ENCODE measurements at regions not wholly inside any gene's neighbourhood (a gene's known extent, or its start where the extent isn't known, plus 50 kb on each side); places are given as distances from the start of the nearest gene placed in this dataset.

DNA sequence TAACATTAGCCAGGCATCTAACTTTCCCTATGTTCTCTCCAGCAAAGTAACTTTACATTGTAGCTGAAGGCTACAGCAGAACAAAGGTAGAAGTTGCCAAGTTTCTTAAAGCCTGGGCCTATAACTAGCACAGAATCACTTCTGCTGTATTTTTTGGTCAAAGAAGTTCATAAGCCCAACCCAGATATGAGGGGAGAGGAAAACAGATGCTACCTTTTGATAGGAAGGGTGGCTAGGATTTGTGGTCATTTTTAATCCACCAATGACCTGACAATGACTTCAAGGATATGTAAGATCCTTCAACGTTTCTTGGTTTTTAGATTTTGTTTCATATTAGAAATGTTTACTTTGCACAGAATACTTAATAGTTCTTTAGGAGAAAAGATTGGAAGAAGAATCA is 64.2 kb upstream of the RANBP3L start:
- intact Hi-C loops (cut with micrococcal nuclease; ENCODE audit: unreplicated experiment): no loop called here
- CTCF ChIA-PET: no interaction called here
- Mint-ChIP-seq H3K27me3 (ENCODE audit: unreplicated experiment) (peaks cover 22% of the 10 kb centered on the region), H3K27ac (ENCODE audit: unreplicated experiment) (no peak overlapping the region), H3K4me1 (ENCODE audit: low read depth, unreplicated experiment) (no peaks in the 10 kb centered on the region), H3K36me3 (ENCODE audit: insufficient read depth, unreplicated experiment) (no peaks in the 10 kb centered on the region), H3K4me3 (ENCODE audit: low read depth, unreplicated experiment) (no peak overlapping the region), H3K9me3 (ENCODE audit: low read depth, unreplicated experiment) (no peaks in the 10 kb centered on the region)
- BruUV-seq (replicated peaks): no TSS peak
- TF ChIP-seq, protein P1, sequence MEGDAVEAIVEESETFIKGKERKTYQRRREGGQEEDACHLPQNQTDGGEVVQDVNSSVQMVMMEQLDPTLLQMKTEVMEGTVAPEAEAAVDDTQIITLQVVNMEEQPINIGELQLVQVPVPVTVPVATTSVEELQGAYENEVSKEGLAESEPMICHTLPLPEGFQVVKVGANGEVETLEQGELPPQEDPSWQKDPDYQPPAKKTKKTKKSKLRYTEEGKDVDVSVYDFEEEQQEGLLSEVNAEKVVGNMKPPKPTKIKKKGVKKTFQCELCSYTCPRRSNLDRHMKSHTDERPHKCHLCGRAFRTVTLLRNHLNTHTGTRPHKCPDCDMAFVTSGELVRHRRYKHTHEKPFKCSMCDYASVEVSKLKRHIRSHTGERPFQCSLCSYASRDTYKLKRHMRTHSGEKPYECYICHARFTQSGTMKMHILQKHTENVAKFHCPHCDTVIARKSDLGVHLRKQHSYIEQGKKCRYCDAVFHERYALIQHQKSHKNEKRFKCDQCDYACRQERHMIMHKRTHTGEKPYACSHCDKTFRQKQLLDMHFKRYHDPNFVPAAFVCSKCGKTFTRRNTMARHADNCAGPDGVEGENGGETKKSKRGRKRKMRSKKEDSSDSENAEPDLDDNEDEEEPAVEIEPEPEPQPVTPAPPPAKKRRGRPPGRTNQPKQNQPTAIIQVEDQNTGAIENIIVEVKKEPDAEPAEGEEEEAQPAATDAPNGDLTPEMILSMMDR (IDR thresholded peaks at IDR 0.05; ENCODE audit: unreplicated experiment): no peak
- DNase-seq: no peak

DNA sequence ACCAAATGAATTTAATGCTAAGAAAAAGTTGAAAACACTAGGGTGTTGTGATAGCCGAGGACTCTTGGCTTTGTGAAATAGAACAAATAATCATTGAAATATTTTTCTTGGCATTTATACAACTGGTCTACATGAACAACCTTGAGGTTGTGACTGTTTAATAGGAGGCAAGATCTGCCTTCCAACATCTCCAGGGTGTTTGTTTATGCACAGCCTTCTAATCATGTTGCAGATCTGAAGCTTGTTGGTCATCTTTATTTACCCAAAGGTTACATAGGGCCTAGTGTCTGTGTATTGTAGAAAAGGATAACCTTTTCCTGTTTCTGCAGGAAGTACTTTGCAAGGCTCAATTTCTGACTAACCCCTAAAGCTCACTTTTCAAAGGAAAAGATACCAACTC is 65.2 kb upstream of the RANBP3L start:
- CTCF ChIA-PET: no interaction called here
- Mint-ChIP-seq H3K4me1 (ENCODE audit: low read depth, unreplicated experiment) (no peaks in the 10 kb centered on the region), H3K36me3 (ENCODE audit: insufficient read depth, unreplicated experiment) (no peaks in the 10 kb centered on the region), H3K27ac (ENCODE audit: unreplicated experiment) (no peak overlapping the region), H3K4me3 (ENCODE audit: low read depth, unreplicated experiment) (no peak overlapping the region), H3K9me3 (ENCODE audit: low read depth, unreplicated experiment) (no peaks in the 10 kb centered on the region), H3K27me3 (ENCODE audit: unreplicated experiment) (peaks cover 22% of the 10 kb centered on the region)
- DNase-seq: no peak
- no TSS peak for BruUV-seq (replicated peaks)
- intact Hi-C loops (cut with micrococcal nuclease; ENCODE audit: unreplicated experiment): no loop called here
- TF ChIP-seq, protein P1 (IDR thresholded peaks at IDR 0.05; ENCODE audit: unreplicated experiment): no peak

DNA sequence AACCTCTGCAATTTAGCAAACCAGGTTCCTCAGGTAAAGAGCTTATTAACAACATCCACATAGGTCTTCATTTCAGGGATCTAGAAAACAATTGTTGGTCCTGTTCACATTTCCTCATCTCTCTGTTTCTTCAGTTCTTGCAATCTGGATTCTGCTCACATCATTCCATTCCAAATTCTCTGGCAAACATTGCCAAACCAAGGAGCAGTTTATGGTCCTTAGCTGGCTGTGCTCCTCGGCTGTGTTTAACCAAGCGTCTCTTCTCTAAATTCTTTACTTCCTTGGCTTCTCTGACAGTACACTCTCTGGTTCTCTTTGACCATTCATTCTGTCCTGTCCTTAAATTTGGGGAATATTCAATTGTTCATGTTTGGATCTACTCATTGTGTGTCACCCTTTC is 65.8 kb upstream of the RANBP3L start:
- no peaks in the 10 kb centered on the region for H3K9me3 Mint-ChIP-seq (ENCODE audit: low read depth, unreplicated experiment)
- intact Hi-C loops (cut with micrococcal nuclease; ENCODE audit: unreplicated experiment): no loop called here
- no peaks in the 10 kb centered on the region for H3K36me3 Mint-ChIP-seq (ENCODE audit: insufficient read depth, unreplicated experiment)
- no peak for DNase-seq
- no TSS peak for BruUV-seq (replicated peaks)
- peaks cover 22% of the 10 kb centered on the region for H3K27me3 Mint-ChIP-seq (ENCODE audit: unreplicated experiment)
- H3K4me1 Mint-ChIP-seq (ENCODE audit: low read depth, unreplicated experiment): no peaks in the 10 kb centered on the region
- CTCF ChIA-PET: no interaction called here
- no peak overlapping the region for H3K27ac Mint-ChIP-seq (ENCODE audit: unreplicated experiment)
- TF ChIP-seq, protein P1 (IDR thresholded peaks at IDR 0.05; ENCODE audit: unreplicated experiment): no peak
- H3K4me3 Mint-ChIP-seq (ENCODE audit: low read depth, unreplicated experiment): no peak overlapping the region

DNA sequence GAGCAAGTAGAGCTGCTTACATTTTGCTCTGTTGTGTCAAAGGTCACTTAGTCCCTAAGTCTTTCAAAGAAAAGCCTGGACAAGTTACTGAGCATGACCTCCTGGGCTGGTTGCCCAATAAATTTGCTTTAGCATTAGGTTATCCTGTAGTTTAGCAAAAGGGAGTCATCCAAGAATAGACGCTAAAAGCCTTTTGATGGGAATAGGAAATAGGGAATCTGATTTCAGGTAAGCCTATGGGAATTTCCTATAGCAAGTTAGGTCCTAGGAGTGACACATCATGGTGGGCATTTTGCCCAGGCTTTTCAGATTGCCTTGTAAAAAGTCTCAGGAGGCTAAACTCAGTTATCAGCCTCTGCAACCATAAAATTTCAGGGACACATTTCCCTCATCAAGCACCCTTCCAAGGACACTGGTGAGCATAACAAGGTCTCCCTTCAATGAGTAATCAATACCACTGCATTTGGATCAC is 67.6 kb upstream of the RANBP3L start:
- Mint-ChIP-seq H3K36me3 (ENCODE audit: insufficient read depth, unreplicated experiment) (no peaks in the 10 kb centered on the region), H3K27ac (ENCODE audit: unreplicated experiment) (no peak overlapping the region), H3K27me3 (ENCODE audit: unreplicated experiment) (peaks cover 22% of the 10 kb centered on the region), H3K9me3 (ENCODE audit: low read depth, unreplicated experiment) (no peaks in the 10 kb centered on the region), H3K4me1 (ENCODE audit: low read depth, unreplicated experiment) (no peaks in the 10 kb centered on the region), H3K4me3 (ENCODE audit: low read depth, unreplicated experiment) (no peak overlapping the region)
- CTCF ChIA-PET: no interaction called here
- DNase-seq: no peak
- TF ChIP-seq, protein P1 (IDR thresholded peaks at IDR 0.05; ENCODE audit: unreplicated experiment): no peak
- BruUV-seq (replicated peaks): no TSS peak
- intact Hi-C loops (cut with micrococcal nuclease; ENCODE audit: unreplicated experiment): no loop called here
